OCI-LY7 (cell line): ENCODE measurements at regions not wholly inside any gene's neighbourhood (a gene's known extent, or its start where the extent isn't known, plus 50 kb on each side); places are given as distances from the start of the nearest gene placed in this dataset.

Experiments
- CTCF ChIP-seq: fragments of 200-600 bp; sonication (generic); conservative IDR thresholded peaks from 2 replicates; pipeline ENCODE4 v1.5.1; 2014; ENCODE audit warnings: mild to moderate bottlenecking, antibody characterized with exemption, low read length, moderate library complexity, mixed read lengths
- EZH2phosphoT487 ChIP-seq: fragments of 200-600 bp; sonication (generic); IDR thresholded peaks from 2 replicates; pipeline ENCODE4 v1.6.1; 2018; ENCODE audit warnings: low read depth, borderline replicate concordance, mild to moderate bottlenecking, mixed run types, antibody characterized with exemption, low read length, moderate library complexity, mixed read lengths

- no peak for TF ChIP-seq CTCF
- TF ChIP-seq EZH2phosphoT487 = no peak
Observed at GRCh38 chr9:129289883-129290282, 111.8 kb upstream of the IER5L start.
